ENCODE measurements at regions not wholly inside any gene's neighbourhood (a gene's known extent, or its start where the extent isn't known, plus 50 kb on each side); places are given as distances from the start of the nearest gene placed in this dataset.

GRCh38 chr6:16078064-16078463, 50.8 kb upstream of the MYLIP start:
- no peak for DNase-seq (ENCODE audit: extremely low read depth in 1 of 2, low read depth in 1 of 2)

DNA sequence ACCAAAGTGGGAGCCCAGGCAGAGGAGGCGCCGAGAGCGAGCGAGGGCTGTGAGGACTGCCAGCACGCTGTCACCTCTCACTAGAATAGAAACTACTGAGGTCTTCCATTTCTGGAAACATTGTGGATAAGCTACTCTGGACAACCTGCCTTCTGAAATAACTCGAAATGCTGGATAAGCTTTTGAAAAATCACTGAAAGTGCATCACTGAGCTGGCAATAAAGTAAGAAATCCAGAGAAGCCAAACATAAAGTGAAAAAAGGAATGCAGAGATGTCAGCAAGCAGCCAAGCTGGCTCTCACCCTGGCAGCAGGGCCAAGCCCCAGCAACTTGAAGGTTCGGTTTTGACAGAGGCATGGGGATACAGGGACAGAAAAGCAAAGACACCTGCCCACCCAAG, 59.2 kb upstream of the MYLIP start:
- DNase-seq (ENCODE audit: extremely low read depth in 1 of 2, low read depth in 1 of 2): no peak

GRCh38 chr6:16069222-16069621, 59.7 kb upstream of the MYLIP start:
- no peak for DNase-seq (ENCODE audit: extremely low read depth in 1 of 2, low read depth in 1 of 2)

- no peak for DNase-seq (ENCODE audit: extremely low read depth in 1 of 2, low read depth in 1 of 2)
These were observed 61.3 kb upstream of the MYLIP start for GRCh38 chr6:16067568-16067967.

DNA sequence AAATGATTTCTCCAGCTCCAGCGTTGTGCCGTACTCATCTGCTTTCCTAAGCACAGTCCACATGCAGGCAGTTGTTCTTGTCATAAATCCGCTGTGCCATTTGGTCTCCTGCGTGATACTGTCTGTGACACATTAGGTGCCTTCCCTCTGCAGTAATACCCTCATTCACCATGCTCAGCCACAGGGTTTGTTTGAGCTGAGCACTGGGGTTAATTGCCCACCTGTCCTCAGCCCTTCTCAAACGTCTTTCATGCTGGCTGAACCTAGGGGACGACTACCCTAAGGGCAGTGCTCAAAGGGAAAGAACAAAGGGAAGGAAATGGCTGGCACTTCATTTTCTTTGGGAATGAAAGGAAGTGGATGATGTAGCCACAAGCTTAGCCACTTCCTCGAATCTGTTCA, 64.2 kb upstream of the MYLIP start:
- DNase-seq (ENCODE audit: extremely low read depth in 1 of 2, low read depth in 1 of 2): no peak

- no peak for DNase-seq (ENCODE audit: extremely low read depth in 1 of 2, low read depth in 1 of 2)
These were observed 65.3 kb upstream of the MYLIP start for GRCh38 chr6:16063580-16063979.

- DNase-seq (ENCODE audit: extremely low read depth in 1 of 2, low read depth in 1 of 2): no peak
These were observed 67.1 kb upstream of the MYLIP start for GRCh38 chr6:16061818-16062217.

- DNase-seq (ENCODE audit: extremely low read depth in 1 of 2, low read depth in 1 of 2): no peak
These were observed 68.8 kb upstream of the MYLIP start for GRCh38 chr6:16060039-16060438.

GRCh38 chr6:16059496-16059895, 69.4 kb upstream of the MYLIP start:
- no peak for DNase-seq (ENCODE audit: extremely low read depth in 1 of 2, low read depth in 1 of 2)

DNA sequence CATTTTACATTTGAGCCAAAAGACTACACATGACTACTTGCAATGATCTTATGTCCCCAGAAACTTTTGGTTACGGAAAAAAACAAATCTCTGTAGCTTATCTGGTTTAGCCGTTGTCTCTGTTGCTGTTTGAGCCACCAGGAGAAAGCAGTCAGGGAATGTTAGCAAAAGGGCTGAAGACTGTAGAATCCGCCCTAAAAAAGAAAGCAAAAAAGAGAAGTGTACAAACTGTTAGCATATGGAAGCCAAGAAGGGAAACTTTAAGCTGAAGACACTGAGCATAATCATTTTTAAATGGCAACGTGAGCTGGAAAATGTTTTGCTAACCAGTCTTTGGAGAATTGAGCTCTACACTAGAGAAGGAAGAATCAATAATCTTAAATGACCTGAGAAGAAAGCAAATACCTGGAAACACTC, 69.9 kb upstream of the MYLIP start:
- no peak for DNase-seq (ENCODE audit: extremely low read depth in 1 of 2, low read depth in 1 of 2)

- no peak for DNase-seq (ENCODE audit: extremely low read depth in 1 of 2, low read depth in 1 of 2)
These were observed 70.5 kb upstream of the MYLIP start for GRCh38 chr6:16058201-16058928.

DNA sequence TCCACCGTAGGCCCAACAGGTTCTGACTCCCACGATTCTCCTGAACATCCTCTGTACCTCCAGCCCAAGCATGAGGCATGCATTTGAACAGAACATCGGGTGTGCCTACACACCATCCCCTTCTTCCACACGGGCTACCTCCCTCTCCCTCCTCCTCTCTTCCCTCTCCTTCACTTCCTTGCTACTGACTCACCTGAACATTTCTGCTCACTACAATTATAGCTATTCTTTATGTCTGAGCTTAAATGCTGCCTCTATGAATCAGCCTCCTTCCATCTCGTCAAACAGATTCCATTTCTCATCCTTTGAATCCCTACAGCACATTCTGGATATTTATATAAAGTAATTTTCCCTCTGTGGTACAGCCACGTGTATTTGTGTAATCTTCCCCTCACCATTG, 71.4 kb upstream of the MYLIP start:
- no peak for DNase-seq (ENCODE audit: extremely low read depth in 1 of 2, low read depth in 1 of 2)

- no peak for DNase-seq (ENCODE audit: extremely low read depth in 1 of 2, low read depth in 1 of 2)
These were observed 72.5 kb upstream of the MYLIP start for GRCh38 chr6:16056263-16056870.

- DNase-seq (ENCODE audit: extremely low read depth in 1 of 2, low read depth in 1 of 2): no peak
These were observed 73.0 kb upstream of the MYLIP start for GRCh38 chr6:16055852-16056251.

DNA sequence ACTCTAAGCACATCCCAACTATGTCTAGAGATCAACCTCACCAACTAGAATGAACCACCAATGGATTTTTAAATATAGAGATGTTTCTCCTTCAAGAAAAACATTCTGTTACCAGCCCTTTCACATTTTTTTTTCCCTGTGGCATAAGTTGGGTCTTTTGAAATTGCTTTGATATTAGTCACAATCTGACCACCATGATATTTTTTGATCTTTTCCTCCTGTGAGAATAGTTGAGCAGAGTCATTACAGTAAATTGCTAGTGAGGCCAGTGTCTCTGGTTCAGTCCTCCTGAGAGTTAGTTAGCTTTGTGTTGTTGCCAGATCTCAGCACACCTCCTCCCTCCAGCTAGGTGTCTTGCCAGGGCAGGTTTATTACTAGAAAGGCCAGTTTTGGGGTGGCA, 79.7 kb upstream of the MYLIP start:
- DNase-seq (ENCODE audit: extremely low read depth in 1 of 2, low read depth in 1 of 2): no peak

DNA sequence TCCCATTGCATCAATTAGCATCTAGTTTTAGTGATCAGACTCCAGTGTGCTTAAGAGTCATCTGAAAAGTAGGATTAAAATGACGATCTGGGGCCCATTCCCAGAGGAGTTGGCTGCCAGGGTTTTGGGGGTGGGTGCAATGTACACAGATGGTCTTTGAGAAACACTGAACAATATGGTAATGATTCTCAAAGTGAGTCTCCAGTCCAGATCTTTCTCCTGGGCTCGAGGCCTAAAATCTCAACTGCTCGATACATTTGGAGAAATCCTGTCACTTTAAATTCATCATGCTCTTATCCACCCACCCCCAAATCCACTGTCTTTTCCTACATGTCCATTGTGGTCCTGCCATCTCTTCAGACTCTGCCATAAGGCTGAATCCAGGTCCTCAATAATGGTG, 80.7 kb upstream of the MYLIP start:
- DNase-seq (ENCODE audit: extremely low read depth in 1 of 2, low read depth in 1 of 2): no peak

DNA sequence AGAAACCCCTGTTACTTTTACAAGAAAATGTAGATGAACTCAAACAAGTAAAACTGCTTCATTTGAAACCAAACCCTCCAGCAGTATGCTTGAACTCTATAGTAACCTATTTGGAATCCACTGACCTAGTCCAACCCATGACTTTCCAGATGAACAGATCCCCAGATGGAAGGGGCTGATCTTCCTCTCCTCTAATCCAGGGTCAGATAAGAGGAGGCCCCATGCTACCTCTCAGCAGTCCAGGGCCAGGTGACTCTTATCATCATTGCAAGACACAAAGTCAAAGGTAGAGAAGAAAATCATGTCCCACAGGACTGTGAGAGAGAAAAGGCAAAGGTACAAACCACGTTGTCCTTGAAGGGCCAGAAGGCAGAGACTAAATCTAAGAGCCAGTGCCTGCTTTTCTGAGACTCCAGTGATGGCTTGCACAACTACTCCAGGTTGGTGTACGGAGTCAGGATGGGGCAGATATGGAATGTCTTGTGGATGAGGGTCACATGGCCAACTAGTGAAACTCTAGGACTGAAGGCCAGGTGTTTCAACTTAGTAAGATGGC, 81.4 kb upstream of the MYLIP start:
- no peak for DNase-seq (ENCODE audit: extremely low read depth in 1 of 2, low read depth in 1 of 2)

- DNase-seq (ENCODE audit: extremely low read depth in 1 of 2, low read depth in 1 of 2): no peak
These were observed 83.6 kb upstream of the MYLIP start for GRCh38 chr6:16045238-16045637.

DNA sequence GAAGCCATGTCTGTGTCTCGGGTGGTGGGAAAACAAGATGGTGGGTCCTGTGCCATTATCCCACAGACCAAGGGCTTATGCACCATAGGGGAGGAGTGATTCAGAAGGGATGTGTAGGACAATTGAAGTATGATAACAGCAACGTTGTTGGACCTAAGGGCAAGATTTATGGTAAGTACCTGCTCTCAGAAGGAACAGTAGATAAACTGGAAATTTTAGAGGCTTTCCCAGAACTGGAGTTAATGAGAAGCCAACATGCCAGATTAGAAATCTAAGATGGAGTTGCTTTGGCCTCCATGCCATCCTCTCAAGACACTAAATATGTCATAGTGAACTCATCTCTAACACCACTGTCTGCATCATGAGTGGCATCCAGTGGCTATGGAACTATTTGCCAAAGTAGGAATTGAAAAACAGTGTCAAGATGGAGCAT, 84.7 kb upstream of the MYLIP start:
- DNase-seq (ENCODE audit: extremely low read depth in 1 of 2, low read depth in 1 of 2): no peak

DNA sequence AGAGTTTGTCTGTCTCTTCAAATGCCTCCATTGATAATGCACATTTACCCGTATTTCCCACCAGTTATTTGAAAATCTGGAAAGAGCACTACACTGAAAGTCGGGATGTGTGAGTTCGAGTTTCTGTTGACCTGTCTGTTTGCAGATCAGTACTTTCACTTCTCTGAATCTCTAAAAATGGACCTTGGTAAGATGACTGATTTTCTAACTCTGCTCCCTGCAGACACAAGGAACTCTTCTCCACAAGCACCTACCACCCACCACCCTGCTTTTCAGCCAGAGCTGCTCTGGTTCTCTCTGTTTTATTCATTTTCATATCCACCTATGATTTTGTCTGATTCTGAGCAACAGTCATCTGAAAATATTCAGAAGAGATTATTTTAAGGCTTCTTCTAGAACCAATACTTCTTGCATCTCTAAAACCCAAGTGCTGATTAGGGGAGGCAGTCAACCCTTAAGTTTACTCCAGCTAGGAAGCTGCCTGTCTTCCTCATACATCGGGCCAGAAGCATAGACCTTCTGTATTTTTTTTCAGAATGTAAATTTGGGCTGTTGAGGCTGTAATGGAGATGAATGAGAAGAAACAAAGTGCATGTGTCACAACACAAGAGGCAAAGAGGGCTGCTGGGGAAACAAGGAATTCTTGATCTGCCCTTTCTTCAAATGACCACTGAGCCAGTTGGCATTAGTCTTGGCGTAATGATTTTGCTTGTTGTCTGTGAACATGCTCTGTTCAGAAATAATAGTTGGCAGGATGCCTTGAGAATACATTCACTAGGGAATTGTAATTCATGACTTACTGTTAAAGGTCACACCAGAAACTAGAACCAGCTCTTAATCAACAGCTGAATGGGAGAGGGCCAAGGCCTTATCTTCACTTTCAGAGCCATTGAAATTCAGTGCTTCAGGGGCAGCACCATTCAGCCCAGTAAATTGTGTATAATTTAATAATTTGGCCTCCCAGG, 85.4 kb upstream of the MYLIP start:
- DNase-seq (ENCODE audit: extremely low read depth in 1 of 2, low read depth in 1 of 2): no peak

DNA sequence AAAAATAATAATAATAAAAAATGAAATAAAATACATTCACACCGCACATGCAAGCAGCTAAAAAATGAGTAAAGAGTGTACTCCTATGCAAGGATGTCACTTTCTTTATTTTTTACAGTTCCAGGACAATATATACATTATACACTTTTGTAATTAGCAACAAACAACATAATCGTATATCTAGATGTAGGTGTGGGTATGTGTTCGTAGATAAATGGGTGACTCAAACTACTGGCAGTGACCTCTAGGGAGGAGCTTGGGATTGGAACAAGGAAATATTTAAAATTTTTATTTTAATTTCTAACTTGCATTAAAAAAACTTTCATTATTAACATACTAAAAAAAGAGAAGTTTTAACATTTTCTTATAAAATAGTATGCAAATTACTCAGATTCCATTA, 86.1 kb upstream of the MYLIP start:
- no peak for DNase-seq (ENCODE audit: extremely low read depth in 1 of 2, low read depth in 1 of 2)

Measured in stimulated activated CD8-positive, alpha-beta memory T cell treated with anti-CD3 and anti-CD28 coated beads, Interleukin-7, amount 100 ng/mL, for 48 hours (primary cell).